Heart left ventricle (tissue), 13 donors: ENCODE measurements at regions not wholly inside any gene's neighbourhood (a gene's known extent, or its start where the extent isn't known, plus 50 kb on each side); places are given as distances from the start of the nearest gene placed in this dataset.

Experiments
- POLR2A ChIP-seq, 2 donors: fragments of 450-650 bp; IDR thresholded peaks; one replicate each; pipeline ENCODE4 v1.6.1; 2017; ENCODE audit warnings: antibody characterized with exemption in 2 of 2, mild to moderate bottlenecking in 2 of 2, moderate library complexity in 2 of 2
- TF ChIP-seq, protein P1 (sequence below), 12 donors: fragments of 200-600 bp; sonication (generic) in 4 of 12; IDR thresholded peaks; one replicate each; pipeline versions ENCODE4 v1.5.0 to v1.8.0; 2018 to 2022; ENCODE audit warnings: antibody characterized with exemption in 12 of 12, mild to moderate bottlenecking in 5 of 12
- donor health status: ischemic (EF 13 %, LVEDD 7.1; RV severe dilation, severe dysfunction).
- donor health status: DM: no; HTN: yes; CAD: no.
- donor health status: DM: no; HTN: no; CAD: no.
- donor health status: ischemic (EF 25% LVEDD 6.9; RV normal size, moderate dysfunction).
- donor health status: ischemic (EF 25% LVEDD 5.7; RV mildly dilated, moderate dysfunction).
- donor health status: ischemic (EF 35%, LVEDD 5.7; RV mildly dilated, moderate dysfunction).
- donor health status: nonischemic (EF 11% LVEDD 7.7; RV severe dilation, severe dysfunction).
- donor health status: DM: yes; HTN: yes; CAD: no.
- donor health status: PGD.
- donor health status: ischemic (EF 29% LVEDD 5.4; RV normal size, mild dysfunction).
- donor health status: nonischemic (EF 23%, LVEDD 6.1; RV moderate dilation, normal function).

DNA sequence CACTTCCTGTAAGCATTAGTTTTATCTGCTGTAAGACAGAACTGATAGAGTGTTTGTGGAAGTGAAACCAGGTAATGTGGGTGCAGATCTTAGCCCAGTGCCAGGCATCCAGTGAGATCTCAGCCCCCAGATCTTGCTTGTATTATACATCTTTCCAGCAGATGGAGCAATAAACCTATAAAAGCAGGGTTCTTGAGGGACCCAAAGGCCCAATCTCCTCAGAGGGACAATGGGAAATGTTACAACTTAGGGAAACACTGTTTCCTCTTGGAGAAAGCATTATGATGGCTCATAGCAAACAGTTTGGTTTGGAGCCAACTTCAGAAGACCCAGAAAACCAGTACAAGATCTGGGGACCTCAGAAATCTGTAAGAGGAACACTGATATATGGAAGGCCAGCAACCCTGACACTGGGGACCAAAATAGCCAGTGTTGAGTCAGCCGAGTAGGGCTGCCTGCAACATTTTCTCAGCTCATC is 206.3 kb downstream of the SLC7A11 start:
- TF ChIP-seq POLR2A (IDR thresholded peaks at IDR 0.05): no peak
- TF ChIP-seq, protein P1, sequence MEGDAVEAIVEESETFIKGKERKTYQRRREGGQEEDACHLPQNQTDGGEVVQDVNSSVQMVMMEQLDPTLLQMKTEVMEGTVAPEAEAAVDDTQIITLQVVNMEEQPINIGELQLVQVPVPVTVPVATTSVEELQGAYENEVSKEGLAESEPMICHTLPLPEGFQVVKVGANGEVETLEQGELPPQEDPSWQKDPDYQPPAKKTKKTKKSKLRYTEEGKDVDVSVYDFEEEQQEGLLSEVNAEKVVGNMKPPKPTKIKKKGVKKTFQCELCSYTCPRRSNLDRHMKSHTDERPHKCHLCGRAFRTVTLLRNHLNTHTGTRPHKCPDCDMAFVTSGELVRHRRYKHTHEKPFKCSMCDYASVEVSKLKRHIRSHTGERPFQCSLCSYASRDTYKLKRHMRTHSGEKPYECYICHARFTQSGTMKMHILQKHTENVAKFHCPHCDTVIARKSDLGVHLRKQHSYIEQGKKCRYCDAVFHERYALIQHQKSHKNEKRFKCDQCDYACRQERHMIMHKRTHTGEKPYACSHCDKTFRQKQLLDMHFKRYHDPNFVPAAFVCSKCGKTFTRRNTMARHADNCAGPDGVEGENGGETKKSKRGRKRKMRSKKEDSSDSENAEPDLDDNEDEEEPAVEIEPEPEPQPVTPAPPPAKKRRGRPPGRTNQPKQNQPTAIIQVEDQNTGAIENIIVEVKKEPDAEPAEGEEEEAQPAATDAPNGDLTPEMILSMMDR (IDR thresholded peaks at IDR 0.05): peak; percentile 36 to 69 (median 60)
